H1 (cell line): ENCODE measurements at regions not wholly inside any gene's neighbourhood (a gene's known extent, or its start where the extent isn't known, plus 50 kb on each side); places are given as distances from the start of the nearest gene placed in this dataset.

ENCODE experiments used
- CTCF ChIA-PET: fragments of 300-600 bp; sonication (Branson Sonifier 250); formaldehyde crosslinking; loops from one replicate; lab custom pipeline; 2021; ENCODE audit not compliant: partially characterized antibody; lab: Charles Lee
- POLR2A ChIA-PET: fragments of 300-600 bp; sonication (Branson Sonifier 250); formaldehyde crosslinking; loops from one replicate; lab custom pipeline; 2021; ENCODE audit warnings: inconsistent platforms; ENCODE audit not compliant: partially characterized antibody; lab: Charles Lee
- DNase-seq, 2 experiments: peaks; one replicate each; pipeline versions ENCODE4 v3.0.0 to v3.0.0-alpha.2; 2010 to 2022; ENCODE audit warnings: low spot score in 2 of 2, low read depth in 1 of 2, mixed read lengths in 1 of 2
- FAIRE-seq: peaks from 2 replicates; lab custom pipeline; 2011; peaks lifted over from hg19 to GRCh38; lab: Jason Lieb, UNC
- H2AFZ ChIP-seq: 2 replicates; pipeline ENCODE4 v1.8.1; 2012; ENCODE audit warnings: low read length, inconsistent platforms
- H2AK5ac ChIP-seq: 2 replicates; pipeline ENCODE4 v1.6.1; 2013; ENCODE audit warnings: low read depth, low read length
- H2BK120ac ChIP-seq: replicated peaks from 2 replicates; pipeline ENCODE3; 2013; ENCODE audit warnings: low read depth, low read length, inconsistent platforms
- H2BK12ac ChIP-seq: 2 replicates; pipeline ENCODE4 v1.6.1; 2013; ENCODE audit warnings: low read depth, low read length
- H2BK15ac ChIP-seq: 2 replicates; pipeline ENCODE4 v1.6.1; 2013; ENCODE audit warnings: low read length
- H2BK20ac ChIP-seq: 2 replicates; pipeline ENCODE4 v1.6.1; 2013; ENCODE audit warnings: low read length
- H2BK5ac ChIP-seq: 2 replicates; pipeline ENCODE4 v1.6.1; 2013; ENCODE audit warnings: low read depth, low read length
- H3K14ac ChIP-seq: 2 replicates; pipeline ENCODE4 v1.6.1; 2013; ENCODE audit warnings: inconsistent platforms; ENCODE audit not compliant: insufficient read length
- H3K18ac ChIP-seq: 2 replicates; pipeline ENCODE4 v1.6.1; 2013; ENCODE audit warnings: low read length; ENCODE audit errors: extremely low read depth
- H3K23ac ChIP-seq: 2 replicates; pipeline ENCODE4 v1.6.1; 2013; ENCODE audit warnings: inconsistent platforms; ENCODE audit not compliant: insufficient read length
- H3K23me2 ChIP-seq: 2 replicates; pipeline ENCODE4 v1.6.1; 2013; ENCODE audit warnings: low read depth, low read length
- H3K27ac ChIP-seq: 2 replicates; pipeline ENCODE4 v1.6.1; 2011; ENCODE audit warnings: low read depth, low read length, inconsistent platforms
- H3K27me3 ChIP-seq, 4 experiments: replicated peaks in 1 of 4; 1 replicate in 1 of 4; 2 replicates in 3 of 4; pipeline versions ENCODE4 v1.6.1 to v1.8.1; 2011 to 2013; ENCODE audit warnings: low read length in 3 of 4, mild to moderate bottlenecking in 3 of 4, inconsistent platforms in 2 of 4, mixed read lengths in 2 of 4, moderate library complexity in 1 of 4; ENCODE audit not compliant: control insufficient read depth in 3 of 4, insufficient read depth in 3 of 4; ENCODE audit errors: extremely low read depth in 1 of 4
- H3K36me3 ChIP-seq, 4 experiments: 2 replicates each; pipeline versions ENCODE4 v1.6.1 to v1.8.1; 2011 to 2013; ENCODE audit warnings: mild to moderate bottlenecking in 4 of 4, low read length in 3 of 4, moderate library complexity in 2 of 4, control low read depth in 1 of 4, inconsistent platforms in 1 of 4; ENCODE audit not compliant: insufficient read depth in 4 of 4, control insufficient read depth in 2 of 4
- H3K4ac ChIP-seq: replicated peaks from 2 replicates; pipeline ENCODE3; 2013; ENCODE audit warnings: low read length, low read depth, mixed read lengths, inconsistent platforms; ENCODE audit not compliant: insufficient read length
- H3K4me1 ChIP-seq, 4 experiments: replicated peaks in 1 of 4; 1 replicate in 1 of 4; 2 replicates in 3 of 4; pipeline versions ENCODE4 v1.6.1 to v1.8.1; 2011 to 2013; ENCODE audit warnings: low read length in 3 of 4, inconsistent platforms in 2 of 4, mixed read lengths in 1 of 4; ENCODE audit not compliant: insufficient read depth in 4 of 4, control insufficient read depth in 3 of 4
- H3K4me2 ChIP-seq, 2 experiments: 2 replicates each; pipeline versions ENCODE4 v1.6.1 to v1.8.1; 2011 to 2013; ENCODE audit warnings: low read depth in 2 of 2, low read length in 2 of 2, control low read depth in 1 of 2, inconsistent platforms in 1 of 2, mild to moderate bottlenecking in 1 of 2; ENCODE audit not compliant: insufficient read depth in 1 of 2
- H3K4me3 ChIP-seq, 4 experiments: fragments of 200-600, 300-600 bp in 1 of 4; sonication (generic), shearing (Covaris generic), sonication (Bioruptor Twin) in 1 of 4; 2 replicates each; pipeline versions ENCODE4 v1.5.1 to v1.8.1; 2011 to 2016; ENCODE audit warnings: low read length in 4 of 4, low read depth in 3 of 4, control low read depth in 2 of 4, inconsistent platforms in 2 of 4, mild to moderate bottlenecking in 2 of 4, mixed read lengths in 1 of 4, moderate library complexity in 1 of 4; ENCODE audit not compliant: insufficient read depth in 2 of 4; ENCODE audit errors: extremely low read depth in 1 of 4
- H3K56ac ChIP-seq: replicated peaks from 2 replicates; pipeline ENCODE3; 2013; ENCODE audit warnings: low read depth, mild to moderate bottlenecking, mixed read lengths, low read length, inconsistent platforms; ENCODE audit not compliant: insufficient read length
- H3K79me1 ChIP-seq: 2 replicates; pipeline ENCODE4 v1.6.1; 2013; ENCODE audit warnings: low read depth, low read length, control low read depth
- H3K79me2 ChIP-seq, 2 experiments: 2 replicates each; pipeline versions ENCODE4 v1.6.1 to v1.8.1; 2012 to 2013; ENCODE audit warnings: low read length in 2 of 2, mild to moderate bottlenecking in 2 of 2, inconsistent platforms in 1 of 2; ENCODE audit not compliant: insufficient read depth in 2 of 2, control insufficient read depth in 1 of 2
- H3K9ac ChIP-seq, 4 experiments: replicated peaks in 1 of 4; 1 replicate in 1 of 4; 2 replicates in 3 of 4; pipeline versions ENCODE4 v1.6.1 to v1.8.1; 2011 to 2013; ENCODE audit warnings: low read depth in 3 of 4, low read length in 3 of 4, control low read depth in 2 of 4, mild to moderate bottlenecking in 2 of 4, moderate library complexity in 2 of 4, inconsistent platforms in 1 of 4; ENCODE audit errors: extremely low read depth in 1 of 4
- H3K9me3 ChIP-seq, 2 experiments: 2 replicates each; pipeline versions ENCODE4 v1.6.1 to v1.8.1; 2012 to 2013; ENCODE audit warnings: mild to moderate bottlenecking in 2 of 2, moderate library complexity in 2 of 2, control low read depth in 1 of 2, inconsistent platforms in 1 of 2, low read depth in 1 of 2, low read length in 1 of 2, mixed read lengths in 1 of 2; ENCODE audit not compliant: insufficient read depth in 2 of 2
- H4K20me1 ChIP-seq, 2 experiments: replicated peaks in 1 of 2; 2 replicates each; pipeline versions ENCODE3 to v1.8.1; 2011 to 2013; ENCODE audit warnings: inconsistent platforms in 2 of 2, low read length in 2 of 2, mild to moderate bottlenecking in 1 of 2; ENCODE audit not compliant: insufficient read depth in 2 of 2, control insufficient read depth in 1 of 2
- H4K5ac ChIP-seq: 2 replicates; pipeline ENCODE4 v1.6.1; 2013; ENCODE audit warnings: low read length, low read depth, mixed read lengths, inconsistent platforms; ENCODE audit not compliant: insufficient read length
- H4K8ac ChIP-seq: 2 replicates; pipeline ENCODE4 v1.8.0; 2013; ENCODE audit warnings: mild to moderate bottlenecking, moderate library complexity, low read length, inconsistent platforms; ENCODE audit not compliant: insufficient read depth; ENCODE audit errors: extremely low read depth
- H4K91ac ChIP-seq: replicated peaks from 2 replicates; pipeline ENCODE3; 2013; ENCODE audit warnings: low read length, mixed read lengths, inconsistent platforms; ENCODE audit not compliant: insufficient read length
- BACH1 ChIP-seq: IDR thresholded peaks from 2 replicates; pipeline ENCODE4 v1.6.1; 2012; ENCODE audit warnings: low read length, improper control_type of control experiment
- BRCA1 ChIP-seq: IDR thresholded peaks from 2 replicates; pipeline ENCODE4 v1.6.1; 2012; ENCODE audit warnings: low read depth, low read length, improper control_type of control experiment
- EP300 ChIP-seq, 2 experiments: IDR thresholded peaks; 1 replicate in 1 of 2; 2 replicates in 1 of 2; pipeline ENCODE4 v1.6.1; 2011 to 2012; ENCODE audit warnings: low read depth in 2 of 2, low read length in 2 of 2, mild to moderate bottlenecking in 2 of 2, borderline replicate concordance in 1 of 2, inconsistent platforms in 1 of 2, moderate library complexity in 1 of 2
- JUND ChIP-seq: IDR thresholded peaks from 2 replicates; pipeline ENCODE4 v1.6.1; 2011; ENCODE audit warnings: mild to moderate bottlenecking, improper control_type of control experiment, low read length
- KDM5A ChIP-seq: fragments of 200-600 bp; IDR thresholded peaks from 2 replicates; pipeline ENCODE4 v1.7.1; 2012; ENCODE audit warnings: mild to moderate bottlenecking, low read length, inconsistent platforms, mixed read lengths
- NRF1 ChIP-seq: IDR thresholded peaks from 2 replicates; pipeline ENCODE4 v1.6.1; 2011; ENCODE audit warnings: mild to moderate bottlenecking, low read depth, low read length, improper control_type of control experiment
- PHF8 ChIP-seq: fragments of 200-600 bp; sonication (generic); conservative IDR thresholded peaks from 2 replicates; pipeline ENCODE4 v1.7.1; 2012; ENCODE audit warnings: low read depth, mild to moderate bottlenecking, inconsistent platforms, low read length, moderate library complexity
- SIN3A ChIP-seq, 2 experiments: IDR thresholded peaks in 1 of 2; conservative IDR thresholded peaks in 1 of 2; 2 replicates each; pipeline ENCODE4 v1.6.1; 2011 to 2012; ENCODE audit warnings: low read length in 2 of 2, improper control_type of control experiment in 1 of 2, low read depth in 1 of 2, mild to moderate bottlenecking in 1 of 2
- SP2 ChIP-seq: IDR thresholded peaks from 2 replicates; pipeline ENCODE4 v1.6.1; 2012; ENCODE audit warnings: mild to moderate bottlenecking, low read length, inconsistent platforms
- USF2 ChIP-seq: IDR thresholded peaks from 2 replicates; pipeline ENCODE4 v1.6.1; 2011; ENCODE audit warnings: low read length, improper control_type of control experiment
- YY1 ChIP-seq: IDR thresholded peaks from 2 replicates; pipeline ENCODE4 v1.6.1; 2011; ENCODE audit warnings: low read depth, mild to moderate bottlenecking, low read length
- WGBS, 2 experiments: shearing (Covaris generic) in 1 of 2; methylation state at CpG; one replicate each; pipeline versions ENCODE4 v1.1.6 to v1.1.7; 2013 to 2015; ENCODE audit warnings: low lambda C conversion rate in 2 of 2, mixed read lengths in 2 of 2, inconsistent platforms in 1 of 2, low coverage in 1 of 2, missing lambda C conversion rate in 1 of 2; ENCODE audit not compliant: insufficient replicate concordance in 2 of 2, insufficient coverage in 1 of 2, insufficient read length in 1 of 2; ENCODE audit errors: extremely low coverage in 1 of 2, missing lambda C conversion rate in 1 of 2; 5-methylcytosine and 5-hydroxymethylcytosine counted together
- TF ChIP-seq, protein P1 (sequence below): IDR thresholded peaks from 2 replicates; pipeline ENCODE4 v1.6.1; 2012; ENCODE audit warnings: inconsistent platforms
- TF ChIP-seq, protein P2 (sequence below): IDR thresholded peaks from 2 replicates; pipeline ENCODE4 v1.6.1; 2012; ENCODE audit warnings: inconsistent platforms

GRCh38 chr7:84372155-84372621 is 177.6 kb upstream of the SEMA3A start:
- Histone ChIP-seq H3K4me2 (no peak overlapping the region), H3K36me3 (no peaks in the 10 kb centered on the region), H3K79me1 (no peaks in the 10 kb centered on the region), H2AK5ac (no peak overlapping the region), H3K56ac (no peak overlapping the region), H2AFZ (peak overlapping the region; percentile 55; the same call in 1 of the 2 replicates), H4K8ac (no peak overlapping the region), H2BK15ac (no peak overlapping the region), H4K5ac (no peak overlapping the region), H3K9me3 (no peaks in the 10 kb centered on the region), H3K4me1 (no peaks in the 10 kb centered on the region), H3K9ac (no peak overlapping the region), H3K18ac (no peak overlapping the region), H2BK12ac (no peak overlapping the region), H4K20me1 (no peaks in the 10 kb centered on the region)
- CTCF ChIA-PET: no interaction called here
- no peak for FAIRE-seq
- TF ChIP-seq NRF1 (no peak), KDM5A (no peak), SIN3A (conservative IDR thresholded peaks at IDR 0.05 in 1 of 2, IDR thresholded peaks at IDR 0.05 in 1 of 2; ENCODE audit: low read depth in 1 of 2, low read length in 2 of 2) (no peak), YY1 (no peak), BACH1 (no peak), SP2 (no peak), USF2 (no peak), PHF8 (no peak), JUND (no peak), BRCA1 (no peak), EP300 (IDR thresholded peaks at IDR 0.05; ENCODE audit: borderline replicate concordance in 1 of 2, low read depth in 2 of 2, low read length in 2 of 2) (no peak)
- TF ChIP-seq, protein P1, sequence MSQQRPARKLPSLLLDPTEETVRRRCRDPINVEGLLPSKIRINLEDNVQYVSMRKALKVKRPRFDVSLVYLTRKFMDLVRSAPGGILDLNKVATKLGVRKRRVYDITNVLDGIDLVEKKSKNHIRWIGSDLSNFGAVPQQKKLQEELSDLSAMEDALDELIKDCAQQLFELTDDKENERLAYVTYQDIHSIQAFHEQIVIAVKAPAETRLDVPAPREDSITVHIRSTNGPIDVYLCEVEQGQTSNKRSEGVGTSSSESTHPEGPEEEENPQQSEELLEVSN: no peak
- TF ChIP-seq, protein P2, sequence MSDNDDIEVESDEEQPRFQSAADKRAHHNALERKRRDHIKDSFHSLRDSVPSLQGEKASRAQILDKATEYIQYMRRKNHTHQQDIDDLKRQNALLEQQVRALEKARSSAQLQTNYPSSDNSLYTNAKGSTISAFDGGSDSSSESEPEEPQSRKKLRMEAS: no peak
- TF ChIP-seq, all 59 proteins: peak for 0
- Histone ChIP-seq H3K14ac (no peak overlapping the region), H2BK5ac (no peak overlapping the region), H2BK20ac (no peak overlapping the region), H3K23ac (no peak overlapping the region), H3K4ac (no peak overlapping the region), H3K23me2 (no peaks in the 10 kb centered on the region), H3K79me2 (no peaks in the 10 kb centered on the region), H2BK120ac (no peak overlapping the region), H4K91ac (no peak overlapping the region), H3K27ac (no peak overlapping the region), H3K27me3 (no peaks in the 10 kb centered on the region), H3K4me3 (no peak overlapping the region)
- no peak for DNase-seq
- WGBS, 2 experiments: 95% methylated on average over 3 of the region's 3 CpGs; no CpG with 5 or more reads in 1 of the 2 experiments
- POLR2A ChIA-PET: no interaction called here
